GM12878 (cell line): ENCODE measurements at regions not wholly inside any gene's neighbourhood (a gene's known extent, or its start where the extent isn't known, plus 50 kb on each side); places are given as distances from the start of the nearest gene placed in this dataset.

Source experiments
- ATAC-seq: fragments of 200-7000 bp; cut with Tn5 transposase; 3 replicates; pipeline ENCODE4 v1.9.1; 2020; ENCODE audit warnings: mild to moderate bottlenecking, moderate library complexity
- BruUV-seq: library from RNA; stranded (reverse); fragments of 400-500 nt; replicated peaks from 2 replicates; lab custom pipeline; 2021; lab: Mats Ljungman, UMichigan
- CTCF ChIA-PET: fragments of 300-600 bp; sonication (Branson Sonifier 250); formaldehyde crosslinking; extraction: SDS; loops from one replicate; lab custom pipeline; 2021; ENCODE audit warnings: inconsistent platforms; lab: Yijun Ruan, JAX
- POLR2A ChIA-PET: fragments of 350-600 bp; formaldehyde crosslinking; extraction: SDS; loops from one replicate; lab custom pipeline; 2021; ENCODE audit warnings: inconsistent platforms; lab: Charles Lee
- RAD21 ChIA-PET: fragments of 300-600 bp; sonication (Branson Sonifier 250); formaldehyde crosslinking; loops from one replicate; lab custom pipeline; 2023; ENCODE audit warnings: antibody characterized with exemption; ENCODE audit not compliant: unreplicated experiment; lab: Charles Lee
- SMC1A ChIA-PET: fragments of 300-600 bp; sonication (Branson Sonifier 250); formaldehyde crosslinking; loops from one replicate; lab custom pipeline; 2023; ENCODE audit not compliant: unreplicated experiment, uncharacterized antibody; lab: Charles Lee
- DNase-seq: peaks from one replicate; pipeline ENCODE4 v3.0.0-alpha.2; 2011; ENCODE audit warnings: low read depth, low spot score
- FAIRE-seq: peaks from 3 replicates; lab custom pipeline; 2011; peaks lifted over from hg19 to GRCh38; lab: Jason Lieb, UNC
- H2AFZ ChIP-seq: 2 replicates; pipeline ENCODE4 v1.6.0; 2011; ENCODE audit warnings: low read depth, low read length, control low read depth; ENCODE audit not compliant: control insufficient read depth
- H3K27ac ChIP-seq: 2 replicates; pipeline ENCODE4 v1.5.1; 2011; ENCODE audit warnings: control low read depth; ENCODE audit not compliant: control insufficient read depth, insufficient read depth
- H3K27me3 ChIP-seq, 2 experiments: replicated peaks in 1 of 2; 2 replicates each; pipeline versions ENCODE4 v1.6.0 to v1.6.1; 2011; ENCODE audit warnings: low read length in 1 of 2; ENCODE audit not compliant: control insufficient read depth in 2 of 2, insufficient read depth in 2 of 2
- H3K36me3 ChIP-seq, 2 experiments: 2 replicates each; pipeline ENCODE4 v1.5.1; 2011; ENCODE audit warnings: low read length in 1 of 2; ENCODE audit not compliant: control insufficient read depth in 2 of 2, insufficient read depth in 2 of 2
- H3K4me1 ChIP-seq: 2 replicates; pipeline ENCODE4 v1.6.1; 2011; ENCODE audit warnings: mild to moderate bottlenecking, low read length, moderate library complexity, mixed read lengths; ENCODE audit not compliant: control insufficient read depth, insufficient read depth
- H3K4me2 ChIP-seq: 2 replicates; pipeline ENCODE4 v1.6.0; 2011; ENCODE audit warnings: control low read depth; ENCODE audit not compliant: control insufficient read depth, insufficient read depth
- H3K4me3 ChIP-seq: fragments of 200-600 bp; sonication (generic); 2 replicates; pipeline ENCODE4 v1.5.1; 2016
- H3K79me2 ChIP-seq: 2 replicates; pipeline ENCODE4 v1.6.0; 2011; ENCODE audit warnings: low read length; ENCODE audit not compliant: control insufficient read depth, insufficient read depth
- H3K9ac ChIP-seq: 2 replicates; pipeline ENCODE4 v1.8.0; 2011; ENCODE audit warnings: low read length, control low read depth, mixed read lengths; ENCODE audit not compliant: control insufficient read depth, insufficient read depth
- H3K9me3 ChIP-seq: replicated peaks from 3 replicates; pipeline ENCODE4 v1.5.1; 2011; ENCODE audit warnings: mild to moderate bottlenecking, low read length; ENCODE audit not compliant: control insufficient read depth, insufficient read depth
- H4K20me1 ChIP-seq: 2 replicates; pipeline ENCODE4 v1.6.0; 2011; ENCODE audit not compliant: control insufficient read depth, insufficient read depth
- CBX5 ChIP-seq: sonication (generic); IDR thresholded peaks from 2 replicates; pipeline ENCODE4 v1.6.1; 2016; ENCODE audit warnings: low read depth, moderate library complexity, mild to moderate bottlenecking, inconsistent platforms
- CHD4 ChIP-seq: fragments of 200-600 bp; sonication (generic); IDR thresholded peaks from 2 replicates; pipeline ENCODE4 v1.6.1; 2016; ENCODE audit warnings: mild to moderate bottlenecking
- CREM ChIP-seq: IDR thresholded peaks from 2 replicates; pipeline ENCODE4 v1.6.1; 2014; ENCODE audit warnings: antibody characterized with exemption, low read depth
- ELK1 ChIP-seq: IDR thresholded peaks from 2 replicates; pipeline ENCODE4 v1.6.1; 2012; ENCODE audit warnings: low read depth, low read length, improper control_type of control experiment
- GATAD2B ChIP-seq: fragments of 450-650 bp; conservative IDR thresholded peaks from 2 replicates; pipeline ENCODE4 v1.6.1; 2017; ENCODE audit warnings: low read depth, mild to moderate bottlenecking, moderate library complexity
- HDAC2 ChIP-seq: fragments of 200-600 bp; sonication (generic); IDR thresholded peaks from 2 replicates; pipeline ENCODE4 v1.6.1; 2017
- IRF4 ChIP-seq: IDR thresholded peaks from 2 replicates; pipeline ENCODE4 v1.6.1; 2011; ENCODE audit warnings: low read depth, low read length
- LARP7 ChIP-seq: fragments of 450-650 bp; IDR thresholded peaks from 2 replicates; pipeline ENCODE4 v1.6.1; 2017; ENCODE audit warnings: mild to moderate bottlenecking
- NBN ChIP-seq: fragments of 450-650 bp; IDR thresholded peaks from 2 replicates; pipeline ENCODE4 v1.6.1; 2016
- RUNX3 ChIP-seq: IDR thresholded peaks from 2 replicates; pipeline ENCODE4 v1.6.1; 2012; ENCODE audit warnings: low read length, inconsistent platforms
- SIX5 ChIP-seq: IDR thresholded peaks from 2 replicates; pipeline ENCODE4 v1.6.1; 2011; ENCODE audit warnings: mild to moderate bottlenecking, low read depth, low read length, moderate library complexity; ENCODE audit not compliant: severe bottlenecking
- ZNF217 ChIP-seq: fragments of 450-650 bp; IDR thresholded peaks from 2 replicates; pipeline ENCODE4 v1.6.1; 2017; ENCODE audit warnings: antibody characterized with exemption, mild to moderate bottlenecking
- WGBS: methylation state at CpG from one replicate; pipeline ENCODE4 v1.1.6; 2016; ENCODE audit warnings: low lambda C conversion rate; ENCODE audit not compliant: insufficient replicate concordance, insufficient coverage; ENCODE audit errors: missing lambda C conversion rate; 5-methylcytosine and 5-hydroxymethylcytosine counted together
- in situ Hi-C: fragments of 300-500 bp; cut with MboI; formaldehyde crosslinking; loops from 9 replicates; pipeline ENCODE4 v1.14.3; 2018; ENCODE audit warnings: mixed read lengths
- intact Hi-C: fragments of 100-400 bp; cut with micrococcal nuclease; formaldehyde crosslinking; loops from one replicate; pipeline ENCODE4 v1.14.2; 2022; ENCODE audit not compliant: unreplicated experiment
- TF ChIP-seq, protein P1 (sequence below): fragments of 450-650 bp; IDR thresholded peaks from 2 replicates; pipeline ENCODE4 v1.6.1; 2014; ENCODE audit warnings: mild to moderate bottlenecking
- TF ChIP-seq, protein P2 (sequence below): fragments of 450-650 bp; IDR thresholded peaks from 2 replicates; pipeline ENCODE4 v1.6.1; 2017; ENCODE audit warnings: borderline replicate concordance
- TF ChIP-seq, protein P3 (sequence below): fragments of 450-650 bp; IDR thresholded peaks from 2 replicates; pipeline ENCODE4 v1.6.1; 2017; ENCODE audit warnings: mild to moderate bottlenecking, low read depth, inconsistent platforms; ENCODE audit not compliant: poor library complexity, severe bottlenecking
- TF ChIP-seq, protein P4 (sequence below): fragments of 450-650 bp; conservative IDR thresholded peaks from 2 replicates; pipeline ENCODE4 v1.6.1; 2017; ENCODE audit warnings: mild to moderate bottlenecking, moderate library complexity

GRCh38 chr11:134519788-134520187 is 107.7 kb upstream of the B3GAT1 start:
- H3K9me3 ChIP-seq = no peaks in the 10 kb centered on the region
- no peak for DNase-seq
- no peak overlapping the region for H2AFZ ChIP-seq
- ChIA-PET RAD21 (no interaction called here), SMC1A (no interaction called here), POLR2A (no interaction called here), CTCF (no interaction called here)
- H3K4me3 ChIP-seq = no peak overlapping the region
- no peak overlapping the region for H3K27ac ChIP-seq
- intact Hi-C loops = no loop called here
- no peaks in the 10 kb centered on the region; a peak in 1 of 4 replicates for H3K27me3 ChIP-seq
- 0% methylated on average over 7 of the region's 7 CpGs for WGBS
- no peak overlapping the region for H3K9ac ChIP-seq
- in situ Hi-C loops = no loop called here
- no peaks in the 10 kb centered on the region for H3K4me1 ChIP-seq
- no peaks in the 10 kb centered on the region for H4K20me1 ChIP-seq
- no TSS peak for BruUV-seq
- no peak for ATAC-seq
- no peak overlapping the region for H3K4me2 ChIP-seq
- H3K79me2 ChIP-seq = no peaks in the 10 kb centered on the region
- H3K36me3 ChIP-seq = no peaks in the 10 kb centered on the region
- no peak for FAIRE-seq
- TF ChIP-seq LARP7 (no peak), GATAD2B (no peak), CREM (no peak), RUNX3 (no peak), CHD4 (no peak), ELK1 (no peak), HDAC2 (no peak), ZNF217 (no peak), NBN (no peak), SIX5 (no peak), CBX5 (no peak), IRF4 (no peak)
- TF ChIP-seq, protein P1, sequence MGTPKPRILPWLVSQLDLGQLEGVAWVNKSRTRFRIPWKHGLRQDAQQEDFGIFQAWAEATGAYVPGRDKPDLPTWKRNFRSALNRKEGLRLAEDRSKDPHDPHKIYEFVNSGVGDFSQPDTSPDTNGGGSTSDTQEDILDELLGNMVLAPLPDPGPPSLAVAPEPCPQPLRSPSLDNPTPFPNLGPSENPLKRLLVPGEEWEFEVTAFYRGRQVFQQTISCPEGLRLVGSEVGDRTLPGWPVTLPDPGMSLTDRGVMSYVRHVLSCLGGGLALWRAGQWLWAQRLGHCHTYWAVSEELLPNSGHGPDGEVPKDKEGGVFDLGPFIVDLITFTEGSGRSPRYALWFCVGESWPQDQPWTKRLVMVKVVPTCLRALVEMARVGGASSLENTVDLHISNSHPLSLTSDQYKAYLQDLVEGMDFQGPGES = no peak
- TF ChIP-seq, protein P2, sequence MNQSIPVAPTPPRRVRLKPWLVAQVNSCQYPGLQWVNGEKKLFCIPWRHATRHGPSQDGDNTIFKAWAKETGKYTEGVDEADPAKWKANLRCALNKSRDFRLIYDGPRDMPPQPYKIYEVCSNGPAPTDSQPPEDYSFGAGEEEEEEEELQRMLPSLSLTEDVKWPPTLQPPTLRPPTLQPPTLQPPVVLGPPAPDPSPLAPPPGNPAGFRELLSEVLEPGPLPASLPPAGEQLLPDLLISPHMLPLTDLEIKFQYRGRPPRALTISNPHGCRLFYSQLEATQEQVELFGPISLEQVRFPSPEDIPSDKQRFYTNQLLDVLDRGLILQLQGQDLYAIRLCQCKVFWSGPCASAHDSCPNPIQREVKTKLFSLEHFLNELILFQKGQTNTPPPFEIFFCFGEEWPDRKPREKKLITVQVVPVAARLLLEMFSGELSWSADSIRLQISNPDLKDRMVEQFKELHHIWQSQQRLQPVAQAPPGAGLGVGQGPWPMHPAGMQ = no peak
- TF ChIP-seq, protein P3, sequence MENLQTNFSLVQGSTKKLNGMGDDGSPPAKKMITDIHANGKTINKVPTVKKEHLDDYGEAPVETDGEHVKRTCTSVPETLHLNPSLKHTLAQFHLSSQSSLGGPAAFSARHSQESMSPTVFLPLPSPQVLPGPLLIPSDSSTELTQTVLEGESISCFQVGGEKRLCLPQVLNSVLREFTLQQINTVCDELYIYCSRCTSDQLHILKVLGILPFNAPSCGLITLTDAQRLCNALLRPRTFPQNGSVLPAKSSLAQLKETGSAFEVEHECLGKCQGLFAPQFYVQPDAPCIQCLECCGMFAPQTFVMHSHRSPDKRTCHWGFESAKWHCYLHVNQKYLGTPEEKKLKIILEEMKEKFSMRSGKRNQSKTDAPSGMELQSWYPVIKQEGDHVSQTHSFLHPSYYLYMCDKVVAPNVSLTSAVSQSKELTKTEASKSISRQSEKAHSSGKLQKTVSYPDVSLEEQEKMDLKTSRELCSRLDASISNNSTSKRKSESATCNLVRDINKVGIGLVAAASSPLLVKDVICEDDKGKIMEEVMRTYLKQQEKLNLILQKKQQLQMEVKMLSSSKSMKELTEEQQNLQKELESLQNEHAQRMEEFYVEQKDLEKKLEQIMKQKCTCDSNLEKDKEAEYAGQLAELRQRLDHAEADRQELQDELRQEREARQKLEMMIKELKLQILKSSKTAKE = no peak
- TF ChIP-seq, protein P4, sequence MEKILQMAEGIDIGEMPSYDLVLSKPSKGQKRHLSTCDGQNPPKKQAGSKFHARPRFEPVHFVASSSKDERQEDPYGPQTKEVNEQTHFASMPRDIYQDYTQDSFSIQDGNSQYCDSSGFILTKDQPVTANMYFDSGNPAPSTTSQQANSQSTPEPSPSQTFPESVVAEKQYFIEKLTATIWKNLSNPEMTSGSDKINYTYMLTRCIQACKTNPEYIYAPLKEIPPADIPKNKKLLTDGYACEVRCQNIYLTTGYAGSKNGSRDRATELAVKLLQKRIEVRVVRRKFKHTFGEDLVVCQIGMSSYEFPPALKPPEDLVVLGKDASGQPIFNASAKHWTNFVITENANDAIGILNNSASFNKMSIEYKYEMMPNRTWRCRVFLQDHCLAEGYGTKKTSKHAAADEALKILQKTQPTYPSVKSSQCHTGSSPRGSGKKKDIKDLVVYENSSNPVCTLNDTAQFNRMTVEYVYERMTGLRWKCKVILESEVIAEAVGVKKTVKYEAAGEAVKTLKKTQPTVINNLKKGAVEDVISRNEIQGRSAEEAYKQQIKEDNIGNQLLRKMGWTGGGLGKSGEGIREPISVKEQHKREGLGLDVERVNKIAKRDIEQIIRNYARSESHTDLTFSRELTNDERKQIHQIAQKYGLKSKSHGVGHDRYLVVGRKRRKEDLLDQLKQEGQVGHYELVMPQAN = no peak
